ENCODE measurements at regions not wholly inside any gene's neighbourhood (a gene's known extent, or its start where the extent isn't known, plus 50 kb on each side); places are given as distances from the start of the nearest gene placed in this dataset.

DNA sequence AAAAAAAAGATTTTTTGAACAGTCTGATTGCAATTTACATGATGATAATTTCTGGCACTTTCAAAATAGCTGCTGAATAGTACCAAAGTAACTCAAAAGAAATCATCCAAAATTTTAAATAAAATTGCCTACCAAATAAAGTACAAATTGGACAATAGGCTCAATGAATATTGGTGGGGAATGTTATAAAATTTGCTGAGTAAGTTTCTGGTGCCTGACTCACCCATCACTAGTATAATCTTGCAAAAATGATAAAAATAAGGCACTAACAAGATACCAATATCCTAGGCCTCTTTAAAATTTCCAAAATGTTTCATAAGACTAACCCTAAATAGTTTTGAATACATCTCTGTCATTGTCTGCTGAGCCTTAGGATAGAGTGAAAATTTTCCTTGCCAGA, 145.3 kb upstream of the LRFN5 start:
- TF ChIP-seq CTCF (IDR thresholded peaks at IDR 0.05; ENCODE audit: low read depth, low read length, missing input control) (no peak), RAD21 (IDR thresholded peaks at IDR 0.05) (no peak), YY1 (IDR thresholded peaks at IDR 0.05) (no peak), GABPA (IDR thresholded peaks at IDR 0.05 in 1 of 2, conservative IDR thresholded peaks at IDR 0.05 in 1 of 2) (no peak)
- TF ChIP-seq, protein P1, sequence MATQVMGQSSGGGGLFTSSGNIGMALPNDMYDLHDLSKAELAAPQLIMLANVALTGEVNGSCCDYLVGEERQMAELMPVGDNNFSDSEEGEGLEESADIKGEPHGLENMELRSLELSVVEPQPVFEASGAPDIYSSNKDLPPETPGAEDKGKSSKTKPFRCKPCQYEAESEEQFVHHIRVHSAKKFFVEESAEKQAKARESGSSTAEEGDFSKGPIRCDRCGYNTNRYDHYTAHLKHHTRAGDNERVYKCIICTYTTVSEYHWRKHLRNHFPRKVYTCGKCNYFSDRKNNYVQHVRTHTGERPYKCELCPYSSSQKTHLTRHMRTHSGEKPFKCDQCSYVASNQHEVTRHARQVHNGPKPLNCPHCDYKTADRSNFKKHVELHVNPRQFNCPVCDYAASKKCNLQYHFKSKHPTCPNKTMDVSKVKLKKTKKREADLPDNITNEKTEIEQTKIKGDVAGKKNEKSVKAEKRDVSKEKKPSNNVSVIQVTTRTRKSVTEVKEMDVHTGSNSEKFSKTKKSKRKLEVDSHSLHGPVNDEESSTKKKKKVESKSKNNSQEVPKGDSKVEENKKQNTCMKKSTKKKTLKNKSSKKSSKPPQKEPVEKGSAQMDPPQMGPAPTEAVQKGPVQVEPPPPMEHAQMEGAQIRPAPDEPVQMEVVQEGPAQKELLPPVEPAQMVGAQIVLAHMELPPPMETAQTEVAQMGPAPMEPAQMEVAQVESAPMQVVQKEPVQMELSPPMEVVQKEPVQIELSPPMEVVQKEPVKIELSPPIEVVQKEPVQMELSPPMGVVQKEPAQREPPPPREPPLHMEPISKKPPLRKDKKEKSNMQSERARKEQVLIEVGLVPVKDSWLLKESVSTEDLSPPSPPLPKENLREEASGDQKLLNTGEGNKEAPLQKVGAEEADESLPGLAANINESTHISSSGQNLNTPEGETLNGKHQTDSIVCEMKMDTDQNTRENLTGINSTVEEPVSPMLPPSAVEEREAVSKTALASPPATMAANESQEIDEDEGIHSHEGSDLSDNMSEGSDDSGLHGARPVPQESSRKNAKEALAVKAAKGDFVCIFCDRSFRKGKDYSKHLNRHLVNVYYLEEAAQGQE (IDR thresholded peaks at IDR 0.05) = no peak
